ENCODE measurements at regions not wholly inside any gene's neighbourhood (a gene's known extent, or its start where the extent isn't known, plus 50 kb on each side); places are given as distances from the start of the nearest gene placed in this dataset.

GRCh38 chrX:7789200-7789599 is 53.8 kb upstream of the VCX start:
- Histone ChIP-seq H3K79me1 (ENCODE audit: low read depth, low read length) (no peaks in the 10 kb centered on the region), H3K9ac (ENCODE audit: low read depth, low read length, poor library complexity) (no peak overlapping the region)

GRCh38 chrX:7788334-7788733 is 54.6 kb upstream of the VCX start:
- Histone ChIP-seq H3K9ac (ENCODE audit: low read depth, low read length, poor library complexity) (no peak overlapping the region), H2BK15ac (ENCODE audit: low read length) (no peak overlapping the region), H3K9me3 (replicated peaks in 1 of 2; ENCODE audit: control insufficient read depth in 2 of 2, insufficient read depth in 1 of 2, low read depth in 1 of 2, low read length in 2 of 2) (no peaks in the 10 kb centered on the region), H3K4me2 (ENCODE audit: insufficient read depth, low read length, poor library complexity, severe bottlenecking) (no peak overlapping the region), H2BK5ac (ENCODE audit: low read length) (no peak overlapping the region), H2BK12ac (ENCODE audit: low read length) (no peak overlapping the region), H4K91ac (ENCODE audit: low read depth, low read length, poor library complexity) (no peak overlapping the region), H3K4me3 (ENCODE audit: low read length in 2 of 2) (no peak overlapping the region), H3K36me3 (replicated peaks in 1 of 2; ENCODE audit: control insufficient read depth in 2 of 2, insufficient read depth in 2 of 2, low read length in 2 of 2) (no peaks in the 10 kb centered on the region), H2AFZ (ENCODE audit: low read length) (no peak overlapping the region), H3K23ac (ENCODE audit: low read depth, low read length, poor library complexity) (no peak overlapping the region), H2BK120ac (ENCODE audit: low read depth, low read length) (no peak overlapping the region), H3K4ac (ENCODE audit: low read length) (no peak overlapping the region), H3K14ac (ENCODE audit: low read length) (no peak overlapping the region), H2AK5ac (ENCODE audit: low read depth, low read length) (no peak overlapping the region), H3K4me1 (ENCODE audit: control insufficient read depth in 2 of 2, insufficient read depth in 1 of 2, low read depth in 1 of 2, low read length in 2 of 2) (no peaks in the 10 kb centered on the region), H3K27ac (replicated peaks; ENCODE audit: low read length) (no peak overlapping the region), H3K79me1 (ENCODE audit: low read depth, low read length) (no peaks in the 10 kb centered on the region), H4K8ac (ENCODE audit: low read depth, low read length) (no peak overlapping the region), H3K27me3 (ENCODE audit: control insufficient read depth in 3 of 3, insufficient read depth in 3 of 3, low read depth in 1 of 3, low read length in 3 of 3) (no peaks in the 10 kb centered on the region), H3K18ac (ENCODE audit: low read length) (no peak overlapping the region)
- no CpG with 5 or more reads among the region's 1 CpG for WGBS, 2 donors (ENCODE audit: extremely low coverage in 2 of 2, insufficient read length in 2 of 2, insufficient replicate concordance in 1 of 2)
- DNase-seq (ENCODE audit: low spot score) = no peak

More at GRCh38 chrX:7789200-7789599, 53.8 kb upstream of the VCX start:
- Histone ChIP-seq H3K9me3 (replicated peaks in 1 of 2; ENCODE audit: control insufficient read depth in 2 of 2, insufficient read depth in 1 of 2, low read depth in 1 of 2, low read length in 2 of 2) (no peaks in the 10 kb centered on the region), H3K4me2 (ENCODE audit: insufficient read depth, low read length, poor library complexity, severe bottlenecking) (no peak overlapping the region), H2AFZ (ENCODE audit: low read length) (no peak overlapping the region), H3K27me3 (ENCODE audit: control insufficient read depth in 3 of 3, insufficient read depth in 3 of 3, low read depth in 1 of 3, low read length in 3 of 3) (no peaks in the 10 kb centered on the region), H3K14ac (ENCODE audit: low read length) (no peak overlapping the region), H3K18ac (ENCODE audit: low read length) (no peak overlapping the region), H2AK5ac (ENCODE audit: low read depth, low read length) (no peak overlapping the region), H2BK5ac (ENCODE audit: low read length) (no peak overlapping the region), H2BK12ac (ENCODE audit: low read length) (no peak overlapping the region), H3K4me3 (ENCODE audit: low read length in 2 of 2) (no peak overlapping the region), H4K8ac (ENCODE audit: low read depth, low read length) (no peak overlapping the region), H3K23ac (ENCODE audit: low read depth, low read length, poor library complexity) (no peak overlapping the region), H2BK120ac (ENCODE audit: low read depth, low read length) (no peak overlapping the region), H3K4me1 (ENCODE audit: control insufficient read depth in 2 of 2, insufficient read depth in 1 of 2, low read depth in 1 of 2, low read length in 2 of 2) (no peaks in the 10 kb centered on the region), H3K27ac (replicated peaks; ENCODE audit: low read length) (no peak overlapping the region), H3K36me3 (replicated peaks in 1 of 2; ENCODE audit: control insufficient read depth in 2 of 2, insufficient read depth in 2 of 2, low read length in 2 of 2) (no peaks in the 10 kb centered on the region), H4K91ac (ENCODE audit: low read depth, low read length, poor library complexity) (no peak overlapping the region), H3K4ac (ENCODE audit: low read length) (no peak overlapping the region), H2BK15ac (ENCODE audit: low read length) (no peak overlapping the region)
- WGBS, 2 donors (ENCODE audit: extremely low coverage in 2 of 2, insufficient read length in 2 of 2, insufficient replicate concordance in 1 of 2) = no CpG with 5 or more reads among the region's 2 CpGs
- no peak for DNase-seq (ENCODE audit: low spot score)

GRCh38 chrX:7787714-7788113 is 55.3 kb upstream of the VCX start:
- Histone ChIP-seq H2BK120ac (ENCODE audit: low read depth, low read length) (no peak overlapping the region), H2BK5ac (ENCODE audit: low read length) (no peak overlapping the region), H4K8ac (ENCODE audit: low read depth, low read length) (no peak overlapping the region), H2AFZ (ENCODE audit: low read length) (peak overlapping the region; percentile 29), H3K36me3 (replicated peaks in 1 of 2; ENCODE audit: control insufficient read depth in 2 of 2, insufficient read depth in 2 of 2, low read length in 2 of 2) (no peaks in the 10 kb centered on the region), H3K27me3 (ENCODE audit: control insufficient read depth in 3 of 3, insufficient read depth in 3 of 3, low read depth in 1 of 3, low read length in 3 of 3) (no peaks in the 10 kb centered on the region), H3K4me2 (ENCODE audit: insufficient read depth, low read length, poor library complexity, severe bottlenecking) (no peak overlapping the region), H3K23ac (ENCODE audit: low read depth, low read length, poor library complexity) (no peak overlapping the region), H3K9ac (ENCODE audit: low read depth, low read length, poor library complexity) (no peak overlapping the region), H2BK15ac (ENCODE audit: low read length) (no peak overlapping the region), H3K4ac (ENCODE audit: low read length) (no peak overlapping the region), H4K91ac (ENCODE audit: low read depth, low read length, poor library complexity) (no peak overlapping the region), H3K18ac (ENCODE audit: low read length) (no peak overlapping the region), H2AK5ac (ENCODE audit: low read depth, low read length) (no peak overlapping the region), H2BK12ac (ENCODE audit: low read length) (no peak overlapping the region), H3K14ac (ENCODE audit: low read length) (no peak overlapping the region), H3K4me3 (ENCODE audit: low read length in 2 of 2) (no peak overlapping the region), H3K27ac (replicated peaks; ENCODE audit: low read length) (no peak overlapping the region), H3K9me3 (replicated peaks in 1 of 2; ENCODE audit: control insufficient read depth in 2 of 2, insufficient read depth in 1 of 2, low read depth in 1 of 2, low read length in 2 of 2) (no peaks in the 10 kb centered on the region), H3K4me1 (ENCODE audit: control insufficient read depth in 2 of 2, insufficient read depth in 1 of 2, low read depth in 1 of 2, low read length in 2 of 2) (no peaks in the 10 kb centered on the region), H3K79me1 (ENCODE audit: low read depth, low read length) (no peaks in the 10 kb centered on the region)
- WGBS, 2 donors (ENCODE audit: extremely low coverage in 2 of 2, insufficient read length in 2 of 2, insufficient replicate concordance in 1 of 2) = no CpG with 5 or more reads among the region's 4 CpGs
- no peak for DNase-seq (ENCODE audit: low spot score)

GRCh38 chrX:7784580-7784979 is 58.4 kb upstream of the VCX start:
- Histone ChIP-seq H3K4ac (ENCODE audit: low read length) (no peak overlapping the region), H3K4me2 (ENCODE audit: insufficient read depth, low read length, poor library complexity, severe bottlenecking) (no peak overlapping the region), H3K9ac (ENCODE audit: low read depth, low read length, poor library complexity) (no peak overlapping the region), H2AK5ac (ENCODE audit: low read depth, low read length) (no peak overlapping the region), H2BK120ac (ENCODE audit: low read depth, low read length) (no peak overlapping the region), H3K36me3 (replicated peaks in 1 of 2; ENCODE audit: control insufficient read depth in 2 of 2, insufficient read depth in 2 of 2, low read length in 2 of 2) (no peaks in the 10 kb centered on the region), H2BK5ac (ENCODE audit: low read length) (no peak overlapping the region), H4K8ac (ENCODE audit: low read depth, low read length) (no peak overlapping the region), H2BK15ac (ENCODE audit: low read length) (no peak overlapping the region), H3K9me3 (replicated peaks in 1 of 2; ENCODE audit: control insufficient read depth in 2 of 2, insufficient read depth in 1 of 2, low read depth in 1 of 2, low read length in 2 of 2) (no peaks in the 10 kb centered on the region), H4K91ac (ENCODE audit: low read depth, low read length, poor library complexity) (no peak overlapping the region), H3K18ac (ENCODE audit: low read length) (no peak overlapping the region), H3K14ac (ENCODE audit: low read length) (no peak overlapping the region), H2AFZ (ENCODE audit: low read length) (no peak overlapping the region), H3K4me3 (ENCODE audit: low read length in 2 of 2) (no peak overlapping the region), H3K79me1 (ENCODE audit: low read depth, low read length) (no peaks in the 10 kb centered on the region), H3K27ac (replicated peaks; ENCODE audit: low read length) (no peak overlapping the region), H3K4me1 (ENCODE audit: control insufficient read depth in 2 of 2, insufficient read depth in 1 of 2, low read depth in 1 of 2, low read length in 2 of 2) (no peaks in the 10 kb centered on the region), H2BK12ac (ENCODE audit: low read length) (no peak overlapping the region), H3K27me3 (ENCODE audit: control insufficient read depth in 3 of 3, insufficient read depth in 3 of 3, low read depth in 1 of 3, low read length in 3 of 3) (no peaks in the 10 kb centered on the region), H3K23ac (ENCODE audit: low read depth, low read length, poor library complexity) (no peak overlapping the region)
- DNase-seq (ENCODE audit: low spot score) = no peak
- no CpG with 5 or more reads among the region's 1 CpG for WGBS, 2 donors (ENCODE audit: extremely low coverage in 2 of 2, insufficient read length in 2 of 2, insufficient replicate concordance in 1 of 2)
